Right ventricle myocardium inferior (tissue), 1 donor: ENCODE measurements at regions not wholly inside any gene's neighbourhood (a gene's known extent, or its start where the extent isn't known, plus 50 kb on each side); places are given as distances from the start of the nearest gene placed in this dataset.
"Not testable (repeated sequence)": the region's sequence is repeated elsewhere in the genome, so short reads cannot be mapped to it uniquely, and the experiment has no call there.

Experiments
- ATAC-seq: fragments of 200-7000 bp; cut with Tn5 transposase; one replicate; pipeline ENCODE4 v1.9.1; 2020; ENCODE audit warnings: mild to moderate bottlenecking, moderate library complexity
- DNase-seq: peaks from one replicate; pipeline ENCODE4 v3.0.0; 2021; ENCODE audit errors: missing footprints
- intact Hi-C: fragments of 100-400 bp; cut with DNase I; formaldehyde crosslinking; loops from one replicate; pipeline ENCODE4 v1.11.0; 2022
- donor health status: DM: no; HTN: yes; CAD: no; lungs with severe emphysema.

DNA sequence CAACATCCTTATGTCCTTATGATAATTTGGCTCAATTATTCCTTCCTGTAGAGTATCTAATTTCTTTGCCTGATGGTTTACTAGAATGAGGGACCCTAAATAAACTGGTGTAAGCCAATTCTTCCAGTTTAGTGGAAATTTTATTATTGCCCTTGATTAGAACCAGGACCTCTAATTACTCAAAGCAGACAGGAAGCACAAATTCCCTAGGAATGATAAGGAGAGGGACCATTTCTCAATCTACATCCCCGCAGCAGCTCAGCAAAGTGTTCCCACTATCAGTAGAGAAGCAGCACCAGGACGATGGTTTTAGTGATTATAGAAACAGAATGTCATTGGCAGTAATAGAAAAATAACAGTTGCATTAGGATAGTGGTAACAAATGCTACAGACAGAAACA is 97.1 kb downstream of the PLPPR4 start:
- intact Hi-C loops, result no loop called here
- ATAC-seq (no peak), DNase-seq (no peak)

- ATAC-seq, result no peak
- intact Hi-C loops, result no loop called here
- no peak for DNase-seq
Observed at GRCh38 chr1:99363531-99363930, 99.2 kb downstream of the PLPPR4 start.

GRCh38 chr1:99365141-99365540 is 100.8 kb downstream of the PLPPR4 start:
- ATAC-seq, result no peak
- intact Hi-C loops, result no loop called here
- DNase-seq, result no peak

DNA sequence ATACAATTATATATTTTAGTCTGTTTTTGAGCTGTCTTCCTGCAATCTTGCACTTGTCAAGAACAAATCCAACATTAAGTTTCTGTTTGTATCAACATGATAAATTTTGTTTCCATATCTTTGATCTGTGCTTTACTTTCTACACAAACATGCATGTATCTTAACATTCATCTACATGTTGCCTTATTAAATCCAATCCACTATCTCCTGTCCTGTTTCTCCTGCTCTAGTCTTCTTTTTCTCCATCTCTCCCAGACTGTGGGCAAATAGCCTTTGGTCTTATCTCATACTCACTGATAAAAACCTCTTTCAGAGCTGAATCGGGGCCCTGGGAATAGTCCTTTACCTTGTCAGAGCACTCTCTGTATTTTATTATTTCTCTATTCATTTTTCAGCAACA is 101.3 kb downstream of the PLPPR4 start:
- DNase-seq, result no peak
- no peak for ATAC-seq
- intact Hi-C loops, result no loop called here

DNA sequence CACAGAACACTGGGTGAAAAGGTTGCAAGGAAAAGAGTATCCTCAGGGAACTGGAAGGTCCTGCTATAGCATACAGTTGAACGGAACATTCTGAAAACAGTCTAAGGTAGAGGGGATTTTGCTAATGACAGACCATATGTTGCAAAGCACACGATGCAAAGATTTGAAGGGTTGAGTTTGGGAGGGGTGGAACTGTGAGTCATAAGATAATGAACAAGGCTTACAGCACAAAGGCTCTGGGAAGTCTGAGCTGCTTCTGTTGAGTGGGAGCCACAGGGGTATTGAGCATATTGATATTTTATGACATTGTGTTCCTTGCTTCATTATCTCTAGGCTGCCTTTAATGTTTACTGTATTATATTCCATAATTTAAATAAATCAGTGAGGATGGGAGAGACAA is 104.9 kb downstream of the PLPPR4 start:
- intact Hi-C loops, result no loop called here
- DNase-seq, result no peak
- no peak for ATAC-seq

DNA sequence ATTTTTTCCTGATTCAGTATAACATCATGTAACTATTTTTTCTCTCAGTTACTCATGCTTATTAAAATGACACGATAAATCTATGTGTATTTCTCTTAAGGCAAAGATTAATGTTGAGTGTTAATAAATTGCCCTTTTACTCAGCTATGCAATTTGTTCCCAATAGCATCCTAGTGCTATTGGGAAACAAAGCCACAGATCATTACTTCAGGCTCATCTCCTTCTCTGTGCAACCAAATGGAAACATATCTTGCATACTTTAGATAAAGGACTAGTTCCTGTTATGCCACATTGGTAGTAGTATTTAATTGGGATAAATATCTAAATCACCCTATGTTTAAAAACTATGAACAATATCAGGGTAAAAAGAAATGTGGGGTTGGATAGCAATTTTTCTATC is 106.2 kb downstream of the PLPPR4 start:
- intact Hi-C loops, result no loop called here
- DNase-seq, result no peak

GRCh38 chr1:99371413-99371812 is 107.1 kb downstream of the PLPPR4 start:
- DNase-seq (no peak), ATAC-seq (no peak)
- intact Hi-C loops, result no loop called here

More for the DNA sequence above, 106.2 kb downstream of the PLPPR4 start:
- ATAC-seq, result no peak

GRCh38 chr1:99374109-99374508 is 109.8 kb downstream of the PLPPR4 start:
- intact Hi-C loops, result no loop called here
- ATAC-seq, result no peak
- no peak for DNase-seq

GRCh38 chr1:99374693-99375092 is 110.4 kb downstream of the PLPPR4 start:
- intact Hi-C loops, DNase-seq, ATAC-seq: not testable (repeated sequence)

- DNase-seq (no peak), ATAC-seq (no peak)
- intact Hi-C loops, result no loop called here
Observed at GRCh38 chr1:99384021-99384420, 119.7 kb downstream of the PLPPR4 start.

DNA sequence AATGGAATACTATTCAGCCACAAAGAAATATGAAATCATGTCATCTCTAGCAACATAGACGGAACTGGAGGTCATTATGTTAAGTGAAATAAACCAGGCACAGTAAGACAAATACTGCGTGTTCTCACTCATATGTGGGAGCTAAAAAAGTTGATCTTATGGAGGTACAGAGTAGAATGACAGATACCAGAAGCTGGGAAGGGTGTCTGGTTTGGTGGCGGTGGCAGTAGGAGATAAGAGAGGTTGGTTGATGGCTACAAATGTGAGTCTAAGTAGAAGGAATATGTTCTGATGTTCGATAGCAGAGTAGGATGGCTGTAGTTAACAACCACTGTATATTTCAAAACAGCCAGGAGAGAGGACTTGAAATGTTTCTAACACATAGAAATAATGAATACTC is 121.6 kb downstream of the PLPPR4 start:
- ATAC-seq, result no peak
- intact Hi-C loops, result no loop called here
- DNase-seq, result no peak

GRCh38 chr1:99396389-99396788 is 132.1 kb downstream of the PLPPR4 start:
- DNase-seq, result no peak
- no peak for ATAC-seq
- intact Hi-C loops, result no loop called here

DNA sequence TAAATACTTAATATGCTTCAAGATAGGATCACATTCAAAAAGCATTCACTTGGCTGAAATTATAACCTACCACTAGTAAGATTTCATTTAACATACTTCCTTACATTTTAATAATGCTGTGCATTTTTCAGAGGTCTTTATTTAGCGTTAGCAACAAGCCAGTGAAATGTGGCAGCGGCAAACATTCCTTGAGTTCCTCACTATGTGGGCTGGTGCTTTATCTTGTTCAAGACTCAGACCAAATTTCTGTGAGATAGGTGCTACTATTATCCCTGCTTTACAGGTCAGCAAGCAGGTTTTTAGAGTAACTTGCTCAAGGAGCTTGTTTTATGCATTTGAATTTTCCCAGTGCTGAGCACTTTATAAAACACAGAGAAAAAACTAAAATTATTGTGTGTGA is 132.7 kb downstream of the PLPPR4 start:
- DNase-seq (no peak), ATAC-seq (no peak)
- intact Hi-C loops, result no loop called here

- intact Hi-C loops, result no loop called here
- DNase-seq (no peak), ATAC-seq (no peak)
Observed at GRCh38 chr1:99397863-99398262, 133.6 kb downstream of the PLPPR4 start.

DNA sequence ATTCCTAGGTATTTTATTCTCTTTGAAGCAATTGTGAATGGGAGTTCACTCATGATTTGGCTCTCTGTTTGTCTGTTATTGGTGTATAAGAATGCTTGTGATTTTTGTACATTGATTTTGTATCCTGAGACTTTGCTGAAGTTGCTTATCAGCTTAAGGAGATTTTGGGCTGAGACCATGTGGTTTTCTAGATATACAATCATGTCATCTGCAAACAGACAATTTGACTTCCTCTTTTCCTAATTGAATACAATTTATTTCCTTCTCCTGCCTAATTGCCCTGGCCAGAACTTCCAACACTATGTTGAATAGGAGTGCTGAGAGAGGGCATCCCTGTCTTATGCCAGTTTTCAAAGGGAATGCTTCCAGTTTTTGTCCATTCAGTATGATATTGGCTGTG is 137.3 kb downstream of the PLPPR4 start:
- DNase-seq, intact Hi-C loops, ATAC-seq: not testable (repeated sequence)

DNA sequence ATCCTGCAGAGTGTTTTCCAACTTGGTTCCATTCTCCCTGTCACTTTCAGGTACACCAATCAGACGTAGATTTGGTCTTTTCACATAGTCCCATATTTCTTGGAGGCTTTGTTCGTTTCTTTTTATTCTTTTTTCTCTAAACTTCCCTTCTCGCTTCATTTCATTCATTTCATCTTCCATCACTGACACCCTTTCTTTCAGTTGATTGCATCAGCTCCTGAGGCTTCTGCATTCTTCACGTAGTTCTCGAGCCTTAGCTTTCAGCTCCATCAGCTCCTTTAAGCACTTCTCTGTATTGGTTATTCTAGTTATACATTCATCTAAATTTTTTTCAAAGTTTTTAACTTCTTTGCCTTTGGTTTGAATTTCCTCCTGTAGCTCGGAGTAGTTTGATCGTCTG is 140.1 kb downstream of the PLPPR4 start:
- ATAC-seq, DNase-seq, intact Hi-C loops: not testable (repeated sequence)

GRCh38 chr1:99405325-99405724 is 141.0 kb downstream of the PLPPR4 start:
- intact Hi-C loops, ATAC-seq, DNase-seq: not testable (repeated sequence)

GRCh38 chr1:99407018-99407417 is 142.7 kb downstream of the PLPPR4 start:
- no peak for DNase-seq
- ATAC-seq, result no peak
- intact Hi-C loops, result no loop called here

- intact Hi-C loops, result no loop called here
- DNase-seq (no peak), ATAC-seq (no peak)
Observed at GRCh38 chr1:99424087-99424486, 159.8 kb downstream of the PLPPR4 start.

GRCh38 chr1:99429754-99430153 is 165.5 kb downstream of the PLPPR4 start:
- ATAC-seq (no peak), DNase-seq (no peak)
- intact Hi-C loops, result no loop called here

GRCh38 chr1:99438656-99439230 is 174.5 kb downstream of the PLPPR4 start:
- DNase-seq (peak; percentile 64), ATAC-seq (no peak)
- intact Hi-C loops, result no loop called here
